Brain microvascular endothelial cell (primary cell): ENCODE measurements at regions not wholly inside any gene's neighbourhood (a gene's known extent, or its start where the extent isn't known, plus 50 kb on each side); places are given as distances from the start of the nearest gene placed in this dataset.

Experiments used
- DNase-seq: peaks from one replicate; pipeline ENCODE4 v3.0.0-alpha.2; 2020
- H3K27ac ChIP-seq: fragments of 250-450 bp; sonication (Bioruptor Pico); 2 replicates; pipeline ENCODE4 v1.5.1; 2020; ENCODE audit warnings: mild to moderate bottlenecking, moderate library complexity
- H3K27me3 ChIP-seq: fragments of 250-450 bp; sonication (Bioruptor Pico); replicated peaks from 2 replicates; pipeline ENCODE4 v1.5.1; 2020; ENCODE audit warnings: mild to moderate bottlenecking
- H3K36me3 ChIP-seq: fragments of 250-450 bp; sonication (Bioruptor Pico); replicated peaks from 2 replicates; pipeline ENCODE4 v1.5.1; 2020; ENCODE audit warnings: mild to moderate bottlenecking
- H3K4me3 ChIP-seq: 2 replicates; pipeline ENCODE4 v1.5.1; 2011; ENCODE audit warnings: low read depth, mild to moderate bottlenecking, control low read depth, low read length, moderate library complexity
- in situ Hi-C: cut with HindIII; loops from 2 replicates; pipeline ENCODE4 v1.10.0; 2017; ENCODE audit warnings: low sequenced_read_pairs, low pct_ligation_motif_present
- TF ChIP-seq, protein P1 (sequence below): IDR thresholded peaks from 2 replicates; pipeline ENCODE4 v1.5.1; 2011; ENCODE audit warnings: low read depth, mild to moderate bottlenecking, moderate library complexity, low read length, control low read depth, inconsistent platforms; ENCODE audit errors: missing control alignments

DNA sequence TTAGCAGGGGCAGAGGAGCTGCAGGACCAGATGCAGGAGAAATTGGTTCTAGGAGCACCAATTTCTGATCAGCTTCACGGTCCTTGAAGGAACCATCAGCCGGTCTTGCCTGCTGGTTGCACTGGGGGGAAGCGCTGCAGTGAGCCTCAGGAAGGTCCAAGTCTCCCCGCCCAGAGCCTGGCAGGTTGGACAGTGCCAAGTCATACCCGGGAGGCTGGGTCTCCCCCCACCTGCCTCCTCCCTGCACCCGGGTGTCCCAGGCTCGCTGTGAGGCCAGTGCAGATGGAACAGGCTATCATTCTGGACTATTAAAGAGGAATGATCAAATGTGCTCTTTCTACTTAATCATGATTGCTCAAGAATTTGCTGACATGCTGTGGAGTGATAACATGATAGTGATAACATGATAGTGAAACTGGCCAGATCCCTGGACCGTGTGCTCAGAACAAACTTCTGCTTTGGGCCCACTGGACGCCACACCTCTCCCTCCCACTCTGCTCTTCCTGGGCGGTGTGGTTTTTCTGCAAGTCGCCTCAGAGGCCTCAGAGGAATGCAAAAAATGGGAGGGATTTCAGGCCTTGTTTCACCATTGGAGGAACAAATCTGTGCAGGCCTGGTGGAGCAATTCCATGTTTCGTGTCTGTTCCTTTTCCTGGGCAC is 236.0 kb downstream of the IRF8 start:
- Histone ChIP-seq H3K27ac (no peak overlapping the region), H3K27me3 (no peaks in the 10 kb centered on the region), H3K36me3 (no peaks in the 10 kb centered on the region), H3K4me3 (no peak overlapping the region)
- no peak for DNase-seq
- TF ChIP-seq, protein P1, sequence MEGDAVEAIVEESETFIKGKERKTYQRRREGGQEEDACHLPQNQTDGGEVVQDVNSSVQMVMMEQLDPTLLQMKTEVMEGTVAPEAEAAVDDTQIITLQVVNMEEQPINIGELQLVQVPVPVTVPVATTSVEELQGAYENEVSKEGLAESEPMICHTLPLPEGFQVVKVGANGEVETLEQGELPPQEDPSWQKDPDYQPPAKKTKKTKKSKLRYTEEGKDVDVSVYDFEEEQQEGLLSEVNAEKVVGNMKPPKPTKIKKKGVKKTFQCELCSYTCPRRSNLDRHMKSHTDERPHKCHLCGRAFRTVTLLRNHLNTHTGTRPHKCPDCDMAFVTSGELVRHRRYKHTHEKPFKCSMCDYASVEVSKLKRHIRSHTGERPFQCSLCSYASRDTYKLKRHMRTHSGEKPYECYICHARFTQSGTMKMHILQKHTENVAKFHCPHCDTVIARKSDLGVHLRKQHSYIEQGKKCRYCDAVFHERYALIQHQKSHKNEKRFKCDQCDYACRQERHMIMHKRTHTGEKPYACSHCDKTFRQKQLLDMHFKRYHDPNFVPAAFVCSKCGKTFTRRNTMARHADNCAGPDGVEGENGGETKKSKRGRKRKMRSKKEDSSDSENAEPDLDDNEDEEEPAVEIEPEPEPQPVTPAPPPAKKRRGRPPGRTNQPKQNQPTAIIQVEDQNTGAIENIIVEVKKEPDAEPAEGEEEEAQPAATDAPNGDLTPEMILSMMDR: no peak
- in situ Hi-C loops: no loop called here

DNA sequence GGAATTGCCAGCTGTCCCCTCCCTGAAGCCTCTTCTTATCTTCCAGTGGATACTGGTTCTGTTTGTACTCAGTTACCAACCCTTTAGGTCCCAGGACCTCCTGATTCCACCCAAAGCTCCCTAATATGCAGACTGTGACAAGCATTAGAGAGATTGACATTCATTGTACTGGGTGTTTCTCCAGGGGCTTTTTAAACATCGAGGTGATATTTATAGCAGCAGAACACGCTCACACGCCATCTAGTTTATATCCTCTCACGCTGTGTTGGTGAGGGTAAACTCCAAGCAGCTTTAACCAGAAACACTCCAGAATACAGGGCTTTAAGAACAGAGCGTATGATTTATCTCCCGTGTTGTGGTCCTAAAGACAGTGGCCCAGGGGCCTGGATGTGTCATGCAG is 238.4 kb downstream of the IRF8 start:
- in situ Hi-C loops: no loop called here
- Histone ChIP-seq H3K4me3 (no peak overlapping the region), H3K27me3 (no peaks in the 10 kb centered on the region), H3K27ac (no peak overlapping the region), H3K36me3 (no peaks in the 10 kb centered on the region)
- TF ChIP-seq, protein P1: no peak
- no peak for DNase-seq

- Histone ChIP-seq H3K27ac (no peak overlapping the region), H3K27me3 (no peaks in the 10 kb centered on the region), H3K4me3 (no peak overlapping the region), H3K36me3 (no peaks in the 10 kb centered on the region)
- no peak for DNase-seq
- TF ChIP-seq, protein P1: no peak
- in situ Hi-C loops: no loop called here
Observed at GRCh38 chr16:86138121-86139085, 239.4 kb downstream of the IRF8 start.

DNA sequence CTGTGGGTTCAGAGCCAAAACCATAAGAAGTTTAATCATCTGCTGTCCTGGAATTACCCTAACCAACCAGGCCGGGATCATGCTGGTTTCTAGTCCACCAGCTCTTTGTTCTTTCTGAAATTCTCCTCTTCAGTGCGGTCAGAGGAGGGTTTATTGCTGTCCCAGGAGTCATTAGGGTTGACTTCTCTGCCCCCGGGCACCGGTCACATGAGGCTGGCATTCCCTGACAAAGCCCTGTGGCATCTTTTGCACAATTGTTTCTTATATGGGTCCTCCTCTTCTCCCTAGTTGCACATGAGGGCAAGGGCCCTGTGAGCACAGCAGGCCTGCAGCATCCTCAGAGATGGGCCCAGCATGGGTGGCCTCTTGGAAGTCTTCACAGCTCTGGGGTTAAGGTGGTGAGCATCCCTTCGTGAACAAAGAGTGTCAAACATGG is 243.9 kb downstream of the IRF8 start:
- no peak for DNase-seq
- Histone ChIP-seq H3K36me3 (no peaks in the 10 kb centered on the region), H3K4me3 (no peak overlapping the region), H3K27me3 (no peaks in the 10 kb centered on the region), H3K27ac (no peak overlapping the region)
- TF ChIP-seq, protein P1: no peak
- in situ Hi-C loops: no loop called here

DNA sequence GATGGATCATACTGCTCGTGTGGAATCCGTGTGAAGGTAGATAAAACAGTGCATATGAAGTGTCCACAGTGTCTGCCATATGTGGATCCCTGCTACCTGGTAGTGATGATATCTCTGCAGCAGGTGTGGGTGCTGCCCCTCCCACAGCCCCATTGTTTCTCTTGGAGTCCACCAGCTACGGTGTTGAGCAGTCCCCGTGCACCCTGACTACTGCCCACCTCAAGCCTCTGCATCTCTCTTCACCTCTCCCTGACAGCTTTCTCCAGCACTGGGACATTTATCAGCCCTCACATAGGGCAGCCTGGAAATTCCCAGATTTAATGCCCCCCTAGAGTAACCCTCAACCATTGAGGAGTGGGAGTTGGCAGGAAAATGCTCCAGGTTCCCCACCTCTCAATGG is 244.7 kb downstream of the IRF8 start:
- Histone ChIP-seq H3K36me3 (no peaks in the 10 kb centered on the region), H3K27ac (no peak overlapping the region), H3K27me3 (no peaks in the 10 kb centered on the region), H3K4me3 (no peak overlapping the region)
- TF ChIP-seq, protein P1: no peak
- no peak for DNase-seq
- in situ Hi-C loops: no loop called here
